ENCODE measurements at regions not wholly inside any gene's neighbourhood (a gene's known extent, or its start where the extent isn't known, plus 50 kb on each side); places are given as distances from the start of the nearest gene placed in this dataset.

DNA sequence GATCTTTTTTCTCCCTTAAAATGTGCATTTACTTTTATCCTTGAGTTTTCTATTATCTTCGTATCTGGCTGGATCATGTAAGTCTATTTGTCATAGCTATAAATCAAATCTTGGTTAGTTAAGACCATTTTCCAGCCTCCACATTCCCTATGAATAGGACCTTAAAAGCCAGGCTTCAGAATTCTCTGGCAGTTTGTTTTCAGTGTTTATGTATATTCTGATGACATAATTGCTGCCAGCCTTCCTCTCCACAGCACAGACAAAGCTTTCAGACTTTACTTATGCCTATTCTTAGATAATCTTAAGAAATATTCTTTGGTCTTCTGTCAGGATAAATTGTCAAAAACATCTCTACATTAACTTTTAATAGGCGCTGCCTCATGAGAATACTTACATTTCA is 870.8 kb upstream of the SPRY2 start:
- ChIA-PET POLR2A (no interaction called here), CTCF (no interaction called here)
- no peak overlapping the region for H3K27ac ChIP-seq (ENCODE audit: extremely low read depth, low read depth, low read length)
- H3K36me3 ChIP-seq (ENCODE audit: control insufficient read depth in 2 of 2, insufficient read depth in 1 of 2, low read length in 2 of 2) = no peaks in the 10 kb centered on the region
- H3K4me1 ChIP-seq (ENCODE audit: control insufficient read depth, insufficient read depth, low read length) = no peaks in the 10 kb centered on the region
- no peaks in the 10 kb centered on the region for H3K9me3 ChIP-seq (ENCODE audit: control insufficient read depth, insufficient read depth, low read depth, low read length)
- no peak overlapping the region for H3K4me3 ChIP-seq (ENCODE audit: low read depth, low read length)
- TF ChIP-seq ZNF544 (tag by site-specific recombination; IDR thresholded peaks at IDR 0.05) (no peak), EGR2 (tag by site-specific recombination; IDR thresholded peaks at IDR 0.05; ENCODE audit: low read depth) (no peak)

GRCh38 chr13:81207636-81208035 is 866.7 kb upstream of the SPRY2 start:
- H3K27ac ChIP-seq (ENCODE audit: extremely low read depth, low read depth, low read length) = no peak overlapping the region
- H3K9me3 ChIP-seq (ENCODE audit: control insufficient read depth, insufficient read depth, low read depth, low read length) = no peaks in the 10 kb centered on the region
- H3K4me3 ChIP-seq (ENCODE audit: low read depth, low read length) = no peak overlapping the region

DNA sequence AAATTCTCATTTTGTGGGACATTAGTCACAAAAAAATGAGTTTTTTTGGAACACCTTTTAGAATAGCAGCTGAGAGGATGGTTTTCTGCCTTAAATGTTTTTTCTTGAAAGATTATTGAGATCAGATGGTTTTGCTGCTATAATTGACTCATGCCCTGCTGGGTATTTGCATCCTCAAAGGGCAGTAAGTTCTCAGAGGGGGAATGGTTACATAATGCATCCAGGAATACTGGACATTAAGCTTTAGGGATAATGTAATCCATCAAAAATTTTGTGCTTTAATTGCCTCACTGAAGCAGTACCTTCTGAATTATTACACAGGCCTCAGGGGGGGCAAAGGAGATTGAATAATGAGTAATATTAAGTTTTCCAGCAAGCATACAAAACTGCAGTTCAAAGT is 866.3 kb upstream of the SPRY2 start:
- Histone ChIP-seq H3K4me1 (ENCODE audit: control insufficient read depth, insufficient read depth, low read length) (no peaks in the 10 kb centered on the region), H3K27ac (ENCODE audit: extremely low read depth, low read depth, low read length) (no peak overlapping the region), H3K4me3 (ENCODE audit: low read depth, low read length) (no peak overlapping the region), H3K36me3 (ENCODE audit: control insufficient read depth in 2 of 2, insufficient read depth in 1 of 2, low read length in 2 of 2) (no peaks in the 10 kb centered on the region), H3K9me3 (ENCODE audit: control insufficient read depth, insufficient read depth, low read depth, low read length) (no peaks in the 10 kb centered on the region)
- POLR2A ChIA-PET = no interaction called here
- CTCF ChIA-PET = no interaction called here
- TF ChIP-seq, protein P1, sequence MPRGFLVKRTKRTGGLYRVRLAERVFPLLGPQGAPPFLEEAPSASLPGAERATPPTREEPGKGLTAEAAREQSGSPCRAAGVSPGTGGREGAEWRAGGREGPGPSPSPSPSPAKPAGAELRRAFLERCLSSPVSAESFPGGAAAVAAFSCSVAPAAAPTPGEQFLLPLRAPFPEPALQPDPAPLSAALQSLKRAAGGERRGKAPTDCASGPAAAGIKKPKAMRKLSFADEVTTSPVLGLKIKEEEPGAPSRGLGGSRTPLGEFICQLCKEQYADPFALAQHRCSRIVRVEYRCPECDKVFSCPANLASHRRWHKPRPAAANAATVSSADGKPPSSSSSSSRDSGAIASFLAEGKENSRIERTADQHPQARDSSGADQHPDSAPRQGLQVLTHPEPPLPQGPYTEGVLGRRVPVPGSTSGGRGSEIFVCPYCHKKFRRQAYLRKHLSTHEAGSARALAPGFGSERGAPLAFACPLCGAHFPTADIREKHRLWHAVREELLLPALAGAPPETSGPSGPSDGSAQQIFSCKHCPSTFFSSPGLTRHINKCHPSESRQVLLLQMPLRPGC (tag by site-specific recombination; IDR thresholded peaks at IDR 0.05) = no peak
- TF ChIP-seq MYNN (tag by site-specific recombination; IDR thresholded peaks at IDR 0.05; ENCODE audit: borderline replicate concordance) (no peak), ZNF785 (tag by site-specific recombination; IDR thresholded peaks at IDR 0.05) (no peak), SALL2 (tag by site-specific recombination; IDR thresholded peaks at IDR 0.05; ENCODE audit: borderline replicate concordance) (no peak), ZNF398 (tag by site-specific recombination; IDR thresholded peaks at IDR 0.05) (no peak), FEZF1 (tag by site-specific recombination; IDR thresholded peaks at IDR 0.05) (no peak), TCF7L2 (IDR thresholded peaks at IDR 0.05; ENCODE audit: borderline replicate concordance, low read depth, low read length) (no peak), ZNF510 (tag by site-specific recombination; IDR thresholded peaks at IDR 0.05; ENCODE audit: insufficient replicate concordance) (no peak), ZNF404 (tag by site-specific recombination; IDR thresholded peaks at IDR 0.05) (no peak)

More at GRCh38 chr13:81207636-81208035, 866.7 kb upstream of the SPRY2 start:
- no peaks in the 10 kb centered on the region for H3K36me3 ChIP-seq (ENCODE audit: control insufficient read depth in 2 of 2, insufficient read depth in 1 of 2, low read length in 2 of 2)
- POLR2A ChIA-PET = no interaction called here
- CTCF ChIA-PET = no interaction called here
- no peaks in the 10 kb centered on the region for H3K4me1 ChIP-seq (ENCODE audit: control insufficient read depth, insufficient read depth, low read length)
- TF ChIP-seq ZNF639 (tag by site-specific recombination; IDR thresholded peaks at IDR 0.05) = no peak
- TF ChIP-seq, protein P2, sequence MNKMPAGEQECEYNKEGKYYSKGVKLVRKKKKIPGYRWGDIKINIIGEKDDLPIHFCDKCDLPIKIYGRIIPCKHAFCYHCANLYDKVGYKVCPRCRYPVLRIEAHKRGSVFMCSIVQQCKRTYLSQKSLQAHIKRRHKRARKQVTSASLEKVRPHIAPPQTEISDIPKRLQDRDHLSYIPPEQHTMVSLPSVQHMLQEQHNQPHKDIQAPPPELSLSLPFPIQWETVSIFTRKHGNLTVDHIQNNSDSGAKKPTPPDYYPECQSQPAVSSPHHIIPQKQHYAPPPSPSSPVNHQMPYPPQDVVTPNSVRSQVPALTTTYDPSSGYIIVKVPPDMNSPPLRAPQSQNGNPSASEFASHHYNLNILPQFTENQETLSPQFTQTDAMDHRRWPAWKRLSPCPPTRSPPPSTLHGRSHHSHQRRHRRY (tag by site-specific recombination; IDR thresholded peaks at IDR 0.05) = no peak
- no peak for TF ChIP-seq ZNF791 (tag by site-specific recombination; IDR thresholded peaks at IDR 0.05)
- no peak for TF ChIP-seq HOXD13 (CRISPR knock-in tag; IDR thresholded peaks at IDR 0.05; ENCODE audit: borderline replicate concordance)
- no peak for TF ChIP-seq ZNF473 (tag by site-specific recombination; IDR thresholded peaks at IDR 0.05)
- TF ChIP-seq TSHZ1 (tag by site-specific recombination; IDR thresholded peaks at IDR 0.05; ENCODE audit: borderline replicate concordance) = no peak
